H9 (cell line): ENCODE measurements at regions not wholly inside any gene's neighbourhood (a gene's known extent, or its start where the extent isn't known, plus 50 kb on each side); places are given as distances from the start of the nearest gene placed in this dataset.

Experiments
- DNase-seq: peaks from one replicate; pipeline ENCODE4 v3.0.0-alpha.2; 2017
- H2AFZ ChIP-seq: one replicate; pipeline ENCODE4 v1.6.1; 2013; ENCODE audit warnings: mild to moderate bottlenecking, low read length, control low read depth, moderate library complexity
- H2AK5ac ChIP-seq: 2 replicates; pipeline ENCODE4 v1.6.1; 2013; ENCODE audit warnings: low read length, control low read depth, mixed read lengths; ENCODE audit not compliant: insufficient read length
- H2BK120ac ChIP-seq: one replicate; pipeline ENCODE4 v1.6.1; 2013; ENCODE audit warnings: low read depth, mild to moderate bottlenecking, low read length, control low read depth, inconsistent platforms; ENCODE audit not compliant: poor library complexity, severe bottlenecking
- H2BK12ac ChIP-seq: 2 replicates; pipeline ENCODE4 v1.6.1; 2013; ENCODE audit warnings: low read length, control low read depth, mixed read lengths, low read depth; ENCODE audit not compliant: insufficient read length
- H2BK15ac ChIP-seq: 2 replicates; pipeline ENCODE4 v1.6.1; 2013; ENCODE audit warnings: low read depth, low read length, control low read depth
- H2BK20ac ChIP-seq: one replicate; pipeline ENCODE4 v1.6.1; 2013; ENCODE audit warnings: low read depth, mild to moderate bottlenecking, low read length, control low read depth, inconsistent platforms; ENCODE audit not compliant: poor library complexity, severe bottlenecking
- H2BK5ac ChIP-seq: 2 replicates; pipeline ENCODE4 v1.6.1; 2013; ENCODE audit warnings: low read length, control low read depth, mixed read lengths; ENCODE audit not compliant: insufficient read length
- H3K14ac ChIP-seq: 2 replicates; pipeline ENCODE4 v1.6.1; 2013; ENCODE audit warnings: low read length, control low read depth; ENCODE audit not compliant: insufficient read depth
- H3K18ac ChIP-seq: 2 replicates; pipeline ENCODE4 v1.6.1; 2013; ENCODE audit warnings: low read depth, mild to moderate bottlenecking, mixed read lengths, low read length, control low read depth; ENCODE audit not compliant: insufficient read length
- H3K23ac ChIP-seq: 2 replicates; pipeline ENCODE4 v1.6.1; 2013; ENCODE audit warnings: low read length, control low read depth, mixed read lengths, low read depth; ENCODE audit not compliant: insufficient read length
- H3K23me2 ChIP-seq: 2 replicates; pipeline ENCODE4 v1.6.1; 2013; ENCODE audit warnings: low read depth, mild to moderate bottlenecking, mixed read lengths, low read length, control low read depth; ENCODE audit not compliant: insufficient read length, poor library complexity, severe bottlenecking
- H3K27ac ChIP-seq: 2 replicates; pipeline ENCODE4 v1.5.1; 2013; ENCODE audit warnings: low read length, control low read depth, mixed read lengths, low read depth; ENCODE audit not compliant: insufficient read length
- H3K27me3 ChIP-seq: 2 replicates; pipeline ENCODE4 v1.6.1; 2013; ENCODE audit warnings: low read length, control low read depth, inconsistent platforms; ENCODE audit not compliant: insufficient read depth
- H3K4ac ChIP-seq: 2 replicates; pipeline ENCODE4 v1.6.1; 2013; ENCODE audit warnings: low read depth, mild to moderate bottlenecking, control low read depth, inconsistent platforms, low read length, moderate library complexity
- H3K4me1 ChIP-seq: 2 replicates; pipeline ENCODE4 v1.6.1; 2013; ENCODE audit warnings: low read length, control low read depth, inconsistent platforms; ENCODE audit not compliant: insufficient read depth
- H3K4me2 ChIP-seq: 2 replicates; pipeline ENCODE4 v1.6.1; 2013; ENCODE audit warnings: low read length, control low read depth, mixed read lengths; ENCODE audit not compliant: insufficient read length, insufficient read depth
- H3K56ac ChIP-seq: 2 replicates; pipeline ENCODE4 v1.6.1; 2013; ENCODE audit warnings: low read depth, mild to moderate bottlenecking, mixed read lengths, low read length, control low read depth; ENCODE audit not compliant: insufficient read length
- H3K79me1 ChIP-seq: 2 replicates; pipeline ENCODE4 v1.6.1; 2013; ENCODE audit warnings: low read depth, mild to moderate bottlenecking, moderate library complexity, low read length, control low read depth, inconsistent platforms; ENCODE audit not compliant: insufficient read depth, poor library complexity, severe bottlenecking
- H3K79me2 ChIP-seq: 2 replicates; pipeline ENCODE4 v1.6.1; 2013; ENCODE audit warnings: low read length, control low read depth, inconsistent platforms; ENCODE audit not compliant: insufficient read depth
- H3K9ac ChIP-seq: 2 replicates; pipeline ENCODE4 v1.6.1; 2013; ENCODE audit warnings: low read length, control low read depth, mixed read lengths; ENCODE audit not compliant: insufficient read length; ENCODE audit errors: extremely low read depth
- H3K9me3 ChIP-seq: one replicate; pipeline ENCODE4 v1.6.1; 2013; ENCODE audit warnings: low read depth, low read length, inconsistent platforms; ENCODE audit not compliant: control insufficient read depth
- H3T11ph ChIP-seq: one replicate; pipeline ENCODE4 v1.6.1; 2013; ENCODE audit warnings: mild to moderate bottlenecking, low read length, control low read depth, inconsistent platforms
- H4K20me1 ChIP-seq: one replicate; pipeline ENCODE4 v1.6.1; 2013; ENCODE audit not compliant: control insufficient read depth, insufficient read length, insufficient read depth
- H4K5ac ChIP-seq: 2 replicates; pipeline ENCODE4 v1.6.1; 2013; ENCODE audit warnings: low read depth, mild to moderate bottlenecking, mixed read lengths, low read length, control low read depth; ENCODE audit not compliant: insufficient read length
- H4K8ac ChIP-seq: replicated peaks from 2 replicates; pipeline ENCODE4 v1.6.1; 2013; ENCODE audit warnings: low read length, control low read depth, mixed read lengths, low read depth; ENCODE audit not compliant: insufficient read length
- H4K91ac ChIP-seq: 2 replicates; pipeline ENCODE4 v1.6.1; 2013; ENCODE audit warnings: low read depth, mild to moderate bottlenecking, moderate library complexity, mixed read lengths, low read length, control low read depth; ENCODE audit not compliant: insufficient read length
- H3K27ac Mint-ChIP-seq, 3 experiments: 2 replicates in 2 of 3; 3 replicates in 1 of 3; pipeline ENCODE4 v1.8.0; 2020 to 2021; ENCODE audit warnings: mixed read lengths in 3 of 3, mild to moderate bottlenecking in 1 of 3, moderate library complexity in 1 of 3
- H3K27me3 Mint-ChIP-seq: 2 replicates; pipeline ENCODE4 v1.8.0; 2021; ENCODE audit warnings: low read depth, mild to moderate bottlenecking, moderate library complexity, mixed read lengths
- H3K36me3 Mint-ChIP-seq, 3 experiments: 2 replicates in 2 of 3; 3 replicates in 1 of 3; pipeline ENCODE4 v1.8.0; 2020 to 2021; ENCODE audit warnings: low read depth in 3 of 3, mixed read lengths in 3 of 3; ENCODE audit not compliant: insufficient read depth in 1 of 3
- H3K4me1 Mint-ChIP-seq, 2 experiments: 2 replicates each; pipeline ENCODE4 v1.8.0; 2020; ENCODE audit warnings: mixed read lengths in 2 of 2
- H3K4me3 Mint-ChIP-seq, 2 experiments: 2 replicates in 1 of 2; 3 replicates in 1 of 2; pipeline ENCODE4 v1.8.0; 2020 to 2021; ENCODE audit warnings: mild to moderate bottlenecking in 2 of 2, mixed read lengths in 2 of 2, moderate library complexity in 1 of 2
- H3K9me3 Mint-ChIP-seq, 2 experiments: 2 replicates in 1 of 2; 3 replicates in 1 of 2; pipeline ENCODE4 v1.8.0; 2020; ENCODE audit warnings: mild to moderate bottlenecking in 2 of 2, mixed read lengths in 2 of 2, moderate library complexity in 1 of 2
- WGBS: extraction: QIAGEN DNeasy Blood & Tissue Kit; methylation state at CpG from one replicate; pipeline ENCODE4 v1.1.7; 2013; ENCODE audit warnings: missing lambda C conversion rate, low lambda C conversion rate, mixed read lengths; ENCODE audit not compliant: insufficient read length; ENCODE audit errors: extremely low coverage; 5-methylcytosine and 5-hydroxymethylcytosine counted together
- TF ChIP-seq, protein P1 (sequence below): fragments of 200-600 bp; sonication (generic); conservative IDR thresholded peaks from 3 replicates; pipeline ENCODE4 v1.8.0; 2021; ENCODE audit warnings: antibody characterized with exemption, mild to moderate bottlenecking

DNA sequence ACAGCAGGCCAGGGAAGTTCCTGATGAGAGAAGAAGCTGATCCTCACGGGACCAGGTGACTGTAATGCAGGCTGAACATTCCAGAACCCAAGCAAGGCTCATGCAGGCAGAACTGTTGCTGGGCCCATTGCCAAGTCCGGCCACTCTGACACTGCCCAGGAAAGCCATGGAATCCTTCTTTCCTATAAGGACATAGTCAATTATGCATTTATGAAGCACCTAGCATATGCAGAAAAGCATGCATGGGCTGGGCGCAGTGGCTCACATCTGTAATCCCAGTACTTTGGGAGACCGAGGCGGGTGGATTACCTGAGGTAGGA, 83.7 kb upstream of the SLC1A3 start:
- H4K20me1 ChIP-seq: no peaks in the 10 kb centered on the region
- no peak overlapping the region for H3K4ac ChIP-seq
- no peaks in the 10 kb centered on the region for H3K27me3 ChIP-seq
- H2BK20ac ChIP-seq: no peak overlapping the region
- H3K27ac ChIP-seq: no peak overlapping the region
- no peak overlapping the region for H2BK15ac ChIP-seq
- no peak overlapping the region for H3K14ac ChIP-seq
- no peaks in the 10 kb centered on the region for H3K36me3 Mint-ChIP-seq
- no CpG with 5 or more reads among the region's 5 CpGs for whole genome bisulfite sequencing
- no peak overlapping the region for H3K23ac ChIP-seq
- no peak overlapping the region for H3K9ac ChIP-seq
- peaks cover 10% of the 10 kb centered on the region in 2 experiments for H3K4me1 Mint-ChIP-seq
- no peak overlapping the region for H4K5ac ChIP-seq
- no peaks in the 10 kb centered on the region for H3K4me1 ChIP-seq
- H3K4me3 Mint-ChIP-seq: no peak overlapping the region
- no peaks in the 10 kb centered on the region for H3K27me3 Mint-ChIP-seq
- no peak overlapping the region for H3K56ac ChIP-seq
- no peaks in the 10 kb centered on the region for H3K79me1 ChIP-seq
- no peaks in the 10 kb centered on the region for H3K23me2 ChIP-seq
- H3K79me2 ChIP-seq: no peaks in the 10 kb centered on the region
- no peak overlapping the region for H3K27ac Mint-ChIP-seq
- H3K9me3 Mint-ChIP-seq: peaks cover 0 to 3% of the 10 kb centered on the region in 2 experiments; a peak in 2 of 5 replicates
- H2BK12ac ChIP-seq: no peak overlapping the region
- no peak overlapping the region for H4K91ac ChIP-seq
- H3K9me3 ChIP-seq: no peaks in the 10 kb centered on the region
- no peak overlapping the region for H3K4me2 ChIP-seq
- no peak overlapping the region for H4K8ac ChIP-seq
- H3T11ph ChIP-seq: no peak overlapping the region
- TF ChIP-seq, protein P1, sequence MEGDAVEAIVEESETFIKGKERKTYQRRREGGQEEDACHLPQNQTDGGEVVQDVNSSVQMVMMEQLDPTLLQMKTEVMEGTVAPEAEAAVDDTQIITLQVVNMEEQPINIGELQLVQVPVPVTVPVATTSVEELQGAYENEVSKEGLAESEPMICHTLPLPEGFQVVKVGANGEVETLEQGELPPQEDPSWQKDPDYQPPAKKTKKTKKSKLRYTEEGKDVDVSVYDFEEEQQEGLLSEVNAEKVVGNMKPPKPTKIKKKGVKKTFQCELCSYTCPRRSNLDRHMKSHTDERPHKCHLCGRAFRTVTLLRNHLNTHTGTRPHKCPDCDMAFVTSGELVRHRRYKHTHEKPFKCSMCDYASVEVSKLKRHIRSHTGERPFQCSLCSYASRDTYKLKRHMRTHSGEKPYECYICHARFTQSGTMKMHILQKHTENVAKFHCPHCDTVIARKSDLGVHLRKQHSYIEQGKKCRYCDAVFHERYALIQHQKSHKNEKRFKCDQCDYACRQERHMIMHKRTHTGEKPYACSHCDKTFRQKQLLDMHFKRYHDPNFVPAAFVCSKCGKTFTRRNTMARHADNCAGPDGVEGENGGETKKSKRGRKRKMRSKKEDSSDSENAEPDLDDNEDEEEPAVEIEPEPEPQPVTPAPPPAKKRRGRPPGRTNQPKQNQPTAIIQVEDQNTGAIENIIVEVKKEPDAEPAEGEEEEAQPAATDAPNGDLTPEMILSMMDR: no peak
- H2AK5ac ChIP-seq: no peak overlapping the region
- no peak overlapping the region for H3K18ac ChIP-seq
- H2AFZ ChIP-seq: no peak overlapping the region
- H2BK5ac ChIP-seq: no peak overlapping the region
- H2BK120ac ChIP-seq: no peak overlapping the region
- no peak for DNase-seq
